22Rv1 (cell line): ENCODE measurements at regions not wholly inside any gene's neighbourhood (a gene's known extent, or its start where the extent isn't known, plus 50 kb on each side); places are given as distances from the start of the nearest gene placed in this dataset.

Source experiments
- CTCF ChIP-seq: fragments of 450-650 bp; IDR thresholded peaks from 2 replicates; pipeline ENCODE4 v1.5.1; 2017; ENCODE audit warnings: mild to moderate bottlenecking
- ZFX ChIP-seq: fragments of 450-650 bp; IDR thresholded peaks from 2 replicates; pipeline ENCODE4 v1.6.1; 2017; ENCODE audit warnings: antibody characterized with exemption, borderline replicate concordance

DNA sequence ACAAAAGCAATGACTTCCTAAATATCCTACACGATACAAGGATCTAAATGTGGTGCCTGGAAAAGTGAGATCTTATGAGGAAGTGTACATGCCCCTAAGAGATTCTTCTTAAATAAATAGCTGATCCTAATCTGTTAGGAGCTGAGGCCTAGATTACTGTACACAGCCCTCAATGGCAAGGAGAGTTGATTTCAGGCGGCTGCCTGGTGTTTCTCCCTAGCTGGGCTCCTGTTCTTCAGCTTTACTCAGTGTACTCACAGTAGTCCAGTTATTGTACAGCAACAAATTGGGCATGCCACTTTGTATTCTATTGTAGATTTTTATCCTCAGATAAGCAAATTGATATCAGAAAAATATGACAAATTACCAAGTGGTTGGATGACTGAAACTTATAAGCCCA lies 358.2 kb upstream of the PDGFD start:
- TF ChIP-seq CTCF (no peak), ZFX (no peak)
